Upper lobe of left lung (tissue), 4 donors: ENCODE measurements at regions not wholly inside any gene's neighbourhood (a gene's known extent, or its start where the extent isn't known, plus 50 kb on each side); places are given as distances from the start of the nearest gene placed in this dataset.
"Not testable (repeated sequence)": the region's sequence is repeated elsewhere in the genome, so short reads cannot be mapped to it uniquely, and the experiment has no call there.

Experiments used
- EP300 ChIP-seq, 4 donors: sonication (generic); formaldehyde crosslinking; IDR thresholded peaks; one replicate each; pipeline ENCODE4 v1.5.1; 2017; ENCODE audit warnings: antibody characterized with exemption in 4 of 4, control low read depth in 2 of 4
- POLR2A ChIP-seq, 4 donors: fragments of 450-650 bp; IDR thresholded peaks; one replicate each; pipeline ENCODE4 v1.5.1; 2016 to 2017; ENCODE audit warnings: antibody characterized with exemption in 4 of 4, mild to moderate bottlenecking in 2 of 4
- TF ChIP-seq, protein P1 (sequence below), 6 experiments: fragments of 450-650 bp in 4 of 6; fragments of 200-600 bp in 2 of 6; sonication (generic) in 2 of 6; IDR thresholded peaks; one replicate each; pipeline ENCODE4 v1.5.1; 2016 to 2019; ENCODE audit warnings: antibody characterized with exemption in 6 of 6

- TF ChIP-seq, protein P1, sequence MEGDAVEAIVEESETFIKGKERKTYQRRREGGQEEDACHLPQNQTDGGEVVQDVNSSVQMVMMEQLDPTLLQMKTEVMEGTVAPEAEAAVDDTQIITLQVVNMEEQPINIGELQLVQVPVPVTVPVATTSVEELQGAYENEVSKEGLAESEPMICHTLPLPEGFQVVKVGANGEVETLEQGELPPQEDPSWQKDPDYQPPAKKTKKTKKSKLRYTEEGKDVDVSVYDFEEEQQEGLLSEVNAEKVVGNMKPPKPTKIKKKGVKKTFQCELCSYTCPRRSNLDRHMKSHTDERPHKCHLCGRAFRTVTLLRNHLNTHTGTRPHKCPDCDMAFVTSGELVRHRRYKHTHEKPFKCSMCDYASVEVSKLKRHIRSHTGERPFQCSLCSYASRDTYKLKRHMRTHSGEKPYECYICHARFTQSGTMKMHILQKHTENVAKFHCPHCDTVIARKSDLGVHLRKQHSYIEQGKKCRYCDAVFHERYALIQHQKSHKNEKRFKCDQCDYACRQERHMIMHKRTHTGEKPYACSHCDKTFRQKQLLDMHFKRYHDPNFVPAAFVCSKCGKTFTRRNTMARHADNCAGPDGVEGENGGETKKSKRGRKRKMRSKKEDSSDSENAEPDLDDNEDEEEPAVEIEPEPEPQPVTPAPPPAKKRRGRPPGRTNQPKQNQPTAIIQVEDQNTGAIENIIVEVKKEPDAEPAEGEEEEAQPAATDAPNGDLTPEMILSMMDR (IDR thresholded peaks at IDR 0.05), result not testable (repeated sequence)
- TF ChIP-seq EP300, POLR2A (IDR thresholded peaks at IDR 0.05): not testable (repeated sequence)
These were observed 63.4 kb upstream of the RAP1B start for GRCh38 chr12:68547318-68547717.
